HCT116 (cell line): ENCODE measurements at regions not wholly inside any gene's neighbourhood (a gene's known extent, or its start where the extent isn't known, plus 50 kb on each side); places are given as distances from the start of the nearest gene placed in this dataset.

Experiments
- ATAC-seq: fragments of 200-7000 bp; cut with Tn5 transposase; 2 replicates; pipeline ENCODE4 v1.9.1; 2020; ENCODE audit warnings: mild to moderate bottlenecking, moderate library complexity
- BruUV-seq: library from RNA; stranded (reverse); fragments of 400-500 nt; replicated peaks from 2 replicates; lab custom pipeline; 2021; lab: Mats Ljungman, UMichigan
- CTCF ChIA-PET: fragments of 300-600 bp; sonication (Branson Sonifier 250); formaldehyde crosslinking; loops from one replicate; lab custom pipeline; 2021; ENCODE audit warnings: antibody characterized with exemption; lab: Charles Lee
- POLR2A ChIA-PET: fragments of 300-600, 350-600 bp; sonication (Branson Sonifier 250); formaldehyde crosslinking; loops from one replicate; lab custom pipeline; 2021; ENCODE audit warnings: antibody characterized with exemption; lab: Charles Lee
- RAD21 ChIA-PET, 2 experiments: fragments of 300-600 bp; sonication (Branson Sonifier 250); formaldehyde crosslinking; loops; one replicate each; lab custom pipeline; 2023; ENCODE audit warnings: low total read pairs in 2 of 2; ENCODE audit not compliant: uncharacterized antibody in 2 of 2, unreplicated experiment in 2 of 2, low non-redundant PET in 1 of 2; lab: Charles Lee
- DNase-seq: peaks from one replicate; pipeline ENCODE4 v3.0.0-alpha.2; 2010; ENCODE audit warnings: low read depth, low spot score
- H2AFZ ChIP-seq: fragments of 200-600 bp; shearing (Covaris generic), sonication (generic); 2 replicates; pipeline ENCODE4 v1.6.1; 2017; ENCODE audit warnings: low read depth, mixed run types, mixed read lengths, antibody characterized with exemption, low read length; ENCODE audit not compliant: poor library complexity, severe bottlenecking
- H3K27ac ChIP-seq: 2 replicates; pipeline ENCODE4 v1.5.1; 2012; ENCODE audit warnings: low read depth, low read length
- H3K27me3 ChIP-seq: fragments of 200-600 bp; sonication (generic); 2 replicates; pipeline ENCODE4 v1.6.1; 2016; ENCODE audit warnings: mixed run types, low read length, mixed read lengths; ENCODE audit not compliant: insufficient read depth
- H3K36me3 ChIP-seq, 2 experiments: fragments of 200-500 bp in 1 of 2; fragments of 200-600 bp in 1 of 2; sonication (Bioruptor generic) in 1 of 2; sonication (generic) in 1 of 2; 2 replicates each; pipeline versions ENCODE4 v1.5.1 to v1.6.1; 2014 to 2016; ENCODE audit warnings: low read length in 2 of 2, inconsistent platforms in 1 of 2, mixed read lengths in 1 of 2, mixed run types in 1 of 2; ENCODE audit not compliant: insufficient read depth in 2 of 2, control insufficient read depth in 1 of 2
- H3K4me1 ChIP-seq, 2 experiments: fragments of 200-600 bp in 1 of 2; sonication (generic) in 1 of 2; 2 replicates each; pipeline versions ENCODE4 v1.5.1 to v1.6.1; 2012 to 2017; ENCODE audit warnings: low read length in 2 of 2, inconsistent platforms in 1 of 2, mild to moderate bottlenecking in 1 of 2, mixed read lengths in 1 of 2, mixed run types in 1 of 2, moderate library complexity in 1 of 2; ENCODE audit not compliant: insufficient read depth in 2 of 2, control insufficient read depth in 1 of 2
- H3K4me2 ChIP-seq: fragments of 200-600 bp; sonication (generic); 2 replicates; pipeline ENCODE4 v1.6.1; 2017; ENCODE audit warnings: mixed run types, low read length, mixed read lengths
- H3K4me3 ChIP-seq, 2 experiments: fragments of 200-600 bp in 1 of 2; sonication (generic) in 1 of 2; replicated peaks in 1 of 2; 2 replicates each; pipeline ENCODE4 v1.5.1; 2011 to 2016; ENCODE audit warnings: low read length in 2 of 2, control low read depth in 1 of 2, low read depth in 1 of 2, mild to moderate bottlenecking in 1 of 2, mixed read lengths in 1 of 2, mixed run types in 1 of 2
- H3K79me2 ChIP-seq: fragments of 200-600 bp; sonication (generic); 2 replicates; pipeline ENCODE4 v1.6.1; 2017; ENCODE audit warnings: mild to moderate bottlenecking, mixed run types, low read length, moderate library complexity, mixed read lengths; ENCODE audit not compliant: insufficient read depth
- H3K9ac ChIP-seq: fragments of 200-600 bp; sonication (generic); 2 replicates; pipeline ENCODE4 v1.6.1; 2016; ENCODE audit warnings: low read length, mixed read lengths
- H3K9me2 ChIP-seq: fragments of 200-600 bp; sonication (generic), shearing (Covaris generic); 2 replicates; pipeline ENCODE4 v1.6.1; 2017; ENCODE audit warnings: mixed run types, mild to moderate bottlenecking, moderate library complexity; ENCODE audit not compliant: insufficient read depth
- H3K9me3 ChIP-seq, 2 experiments: fragments of 200-500 bp in 1 of 2; fragments of 200-600 bp in 1 of 2; sonication (Bioruptor generic) in 1 of 2; sonication (generic) in 1 of 2; 2 replicates each; pipeline ENCODE4 v1.6.1; 2014 to 2017; ENCODE audit warnings: low read length in 2 of 2, mixed read lengths in 2 of 2, inconsistent platforms in 1 of 2, low read depth in 1 of 2, mild to moderate bottlenecking in 1 of 2, mixed run types in 1 of 2, moderate library complexity in 1 of 2; ENCODE audit not compliant: control insufficient read depth in 1 of 2, insufficient read depth in 1 of 2
- H4K20me1 ChIP-seq: fragments of 200-600 bp; sonication (generic), shearing (Covaris generic); 2 replicates; pipeline ENCODE4 v1.6.1; 2017; ENCODE audit warnings: mixed run types, mild to moderate bottlenecking, moderate library complexity; ENCODE audit not compliant: insufficient read depth
- ATF3 ChIP-seq: IDR thresholded peaks from 2 replicates; pipeline ENCODE4 v1.6.1; 2012
- CBX3 ChIP-seq: IDR thresholded peaks from 2 replicates; pipeline ENCODE4 v1.6.1; 2012; ENCODE audit warnings: low read depth
- CEBPB ChIP-seq: IDR thresholded peaks from 2 replicates; pipeline ENCODE4 v1.6.1; 2012; ENCODE audit warnings: low read depth
- EGR1 ChIP-seq: IDR thresholded peaks from 2 replicates; pipeline ENCODE4 v1.6.1; 2012; ENCODE audit warnings: low read depth
- ELF1 ChIP-seq: IDR thresholded peaks from 2 replicates; pipeline ENCODE4 v1.6.1; 2012; ENCODE audit warnings: low read depth, borderline replicate concordance
- EZH2 ChIP-seq: fragments of 200-600 bp; sonication (generic); IDR thresholded peaks from 2 replicates; pipeline ENCODE4 v1.6.1; 2017; ENCODE audit warnings: antibody characterized with exemption, mixed run types
- EZH2phosphoT487 ChIP-seq: fragments of 200-600 bp; IDR thresholded peaks from 2 replicates; pipeline ENCODE4 v1.6.1; 2018; ENCODE audit warnings: antibody characterized with exemption, borderline replicate concordance
- FOSL1 ChIP-seq: IDR thresholded peaks from 2 replicates; pipeline ENCODE4 v1.6.1; 2012; ENCODE audit warnings: low read depth
- JUND ChIP-seq: IDR thresholded peaks from 2 replicates; pipeline ENCODE4 v1.6.1; 2012
- POLR2A ChIP-seq: IDR thresholded peaks from 2 replicates; pipeline ENCODE4 v1.7.0; 2011; ENCODE audit warnings: borderline replicate concordance; ENCODE audit not compliant: insufficient read depth, insufficient read length; ENCODE audit errors: extremely low read depth
- POLR2AphosphoS5 ChIP-seq: IDR thresholded peaks from 2 replicates; pipeline ENCODE4 v1.6.1; 2011; ENCODE audit warnings: mild to moderate bottlenecking, low read depth, low read length, moderate library complexity
- RAD21 ChIP-seq: IDR thresholded peaks from 2 replicates; pipeline ENCODE4 v1.6.1; 2012; ENCODE audit warnings: low read depth, mild to moderate bottlenecking
- REST ChIP-seq: IDR thresholded peaks from 2 replicates; pipeline ENCODE4 v1.6.1; 2012; ENCODE audit warnings: low read depth
- SIN3A ChIP-seq: IDR thresholded peaks from 2 replicates; pipeline ENCODE4 v1.6.1; 2012; ENCODE audit warnings: low read depth
- SRF ChIP-seq: IDR thresholded peaks from 2 replicates; pipeline ENCODE4 v1.6.1; 2012; ENCODE audit warnings: low read depth
- YY1 ChIP-seq: IDR thresholded peaks from 2 replicates; pipeline ENCODE4 v1.6.1; 2011; ENCODE audit warnings: low read length, low read depth, moderate library complexity, mild to moderate bottlenecking; ENCODE audit not compliant: insufficient replicate concordance; ENCODE audit errors: extremely low read depth
- ZFX ChIP-seq: fragments of 450-650 bp; IDR thresholded peaks from 2 replicates; pipeline ENCODE4 v1.6.1; 2017
- ZNF274 ChIP-seq: fragments of 200-500 bp; sonication (Bioruptor generic); IDR thresholded peaks from 2 replicates; pipeline ENCODE4 v1.6.1; 2014; ENCODE audit warnings: mild to moderate bottlenecking, low read depth, low read length, inconsistent platforms
- intact Hi-C: fragments of 100-400 bp; cut with micrococcal nuclease; formaldehyde crosslinking; loops from 2 replicates; pipeline ENCODE4 v1.10.0; 2022
- TF ChIP-seq, protein P1 (sequence below): IDR thresholded peaks from 2 replicates; pipeline ENCODE4 v1.6.1; 2012

DNA sequence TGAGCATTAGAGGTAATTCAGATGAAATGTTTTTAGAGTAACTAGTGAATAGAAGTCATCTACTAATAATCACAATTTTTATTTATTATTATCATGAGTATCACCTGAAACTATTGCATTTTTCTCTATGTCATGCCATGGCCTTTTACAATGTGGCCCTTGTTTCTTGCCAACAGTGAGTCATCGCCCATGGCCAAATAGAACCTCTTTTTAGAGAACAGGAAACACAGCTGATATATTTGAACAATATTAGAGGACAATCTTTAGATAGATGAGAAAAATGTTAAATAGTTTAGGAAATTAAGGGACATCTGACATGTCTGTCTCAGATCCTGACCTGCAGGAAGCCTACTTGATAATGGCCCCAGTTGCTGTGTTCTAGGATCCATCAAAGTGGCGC is 1584.4 kb upstream of the GOT2 start:
- Histone ChIP-seq H3K9ac (no peak overlapping the region), H3K4me1 (no peaks in the 10 kb centered on the region)
- DNase-seq, result no peak
- no peak for TF ChIP-seq POLR2A
- TF ChIP-seq REST, result no peak
- TF ChIP-seq CBX3, result no peak
- TF ChIP-seq POLR2AphosphoS5, result no peak
- TF ChIP-seq EGR1, result no peak
- no peak for TF ChIP-seq ZFX
- TF ChIP-seq SRF, result no peak
- no peak for TF ChIP-seq ZNF274
- TF ChIP-seq, protein P1, sequence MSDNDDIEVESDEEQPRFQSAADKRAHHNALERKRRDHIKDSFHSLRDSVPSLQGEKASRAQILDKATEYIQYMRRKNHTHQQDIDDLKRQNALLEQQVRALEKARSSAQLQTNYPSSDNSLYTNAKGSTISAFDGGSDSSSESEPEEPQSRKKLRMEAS, result no peak
- TF ChIP-seq ELF1, result no peak
- TF ChIP-seq EZH2, result no peak
- TF ChIP-seq CEBPB, result no peak
- TF ChIP-seq ATF3, result no peak
- no peak for TF ChIP-seq FOSL1
- TF ChIP-seq RAD21, result no peak
- no peak for TF ChIP-seq YY1
- TF ChIP-seq SIN3A, result no peak
- no peak for TF ChIP-seq JUND
- TF ChIP-seq EZH2phosphoT487, result no peak
- TF ChIP-seq, all 23 proteins: peak for 0
- no TSS peak for BruUV-seq
- no peak overlapping the region for H3K4me3 ChIP-seq
- H3K36me3 ChIP-seq, result no peaks in the 10 kb centered on the region
- CTCF ChIA-PET, result no interaction called here
- ATAC-seq, result no peak
- no peaks in the 10 kb centered on the region for H3K9me2 ChIP-seq
- no peak overlapping the region for H2AFZ ChIP-seq
- H3K4me2 ChIP-seq, result no peak overlapping the region
- H3K9me3 ChIP-seq, result peaks cover 5 to 28% of the 10 kb centered on the region in 2 experiments; a peak in 2 of 4 replicates
- RAD21 ChIA-PET, result no interaction called here
- no peaks in the 10 kb centered on the region for H3K27me3 ChIP-seq
- POLR2A ChIA-PET, result no interaction called here
- intact Hi-C loops, result no loop called here
- no peak overlapping the region for H3K27ac ChIP-seq
- no peaks in the 10 kb centered on the region for H4K20me1 ChIP-seq
- no peaks in the 10 kb centered on the region for H3K79me2 ChIP-seq
